Esophagus squamous epithelium (tissue), 5 donors: ENCODE measurements at regions not wholly inside any gene's neighbourhood (a gene's known extent, or its start where the extent isn't known, plus 50 kb on each side); places are given as distances from the start of the nearest gene placed in this dataset.

Experiments
- DNase-seq: peaks from one replicate; lab custom pipeline; 2025; lab: John Stamatoyannopoulos, UW
- H3K27ac ChIP-seq, 4 donors: fragments of 200-600 bp; sonication (generic); one replicate each; pipeline ENCODE4 v1.5.1; 2016 to 2019; ENCODE audit warnings: mild to moderate bottlenecking in 1 of 4
- H3K27me3 ChIP-seq, 4 donors: fragments of 200-600 bp; sonication (generic); 1 replicate in 3 of 4; 2 replicates in 1 of 4; pipeline versions ENCODE4 v1.5.1 to v1.6.0; 2017 to 2021; ENCODE audit warnings: antibody characterized with exemption in 1 of 4
- H3K36me3 ChIP-seq, 3 donors: fragments of 200-600 bp; sonication (generic); one replicate each; pipeline ENCODE4 v1.5.1; 2016 to 2019
- H3K4me1 ChIP-seq, 3 donors: fragments of 200-600 bp; sonication (generic); one replicate each; pipeline ENCODE4 v1.5.1; 2017 to 2019
- H3K4me3 ChIP-seq, 4 donors: fragments of 200-600 bp; sonication (generic); 1 replicate in 3 of 4; 2 replicates in 1 of 4; pipeline ENCODE4 v1.5.1; 2016 to 2019; ENCODE audit warnings: mild to moderate bottlenecking in 2 of 4, moderate library complexity in 1 of 4
- H3K9me3 ChIP-seq, 3 donors: fragments of 200-600 bp; sonication (generic); one replicate each; pipeline ENCODE4 v1.5.1; 2016 to 2019
- POLR2A ChIP-seq, 4 donors: fragments of 450-650 bp; IDR thresholded peaks; one replicate each; pipeline ENCODE4 v1.6.1; 2017; ENCODE audit warnings: antibody characterized with exemption in 4 of 4, mild to moderate bottlenecking in 4 of 4, moderate library complexity in 3 of 4
- WGBS, 2 donors: methylation state at CpG; one replicate each; pipeline ENCODE4 v1.1.5; 2018; 5-methylcytosine and 5-hydroxymethylcytosine counted together
- intact Hi-C: fragments of 100-400 bp; cut with DNase I; formaldehyde crosslinking; loops from one replicate; pipeline ENCODE4 v1.15.0; 2022
- TF ChIP-seq, protein P1 (sequence below), 6 experiments: fragments of 450-650 bp in 4 of 6; fragments of 200-600 bp in 2 of 6; sonication (generic) in 2 of 6; IDR thresholded peaks; one replicate each; pipeline ENCODE4 v1.5.1; 2016 to 2019; ENCODE audit warnings: antibody characterized with exemption in 6 of 6, mild to moderate bottlenecking in 4 of 6, moderate library complexity in 4 of 6
- donor health status: DM: yes; HTN: yes; CAD: no.

DNA sequence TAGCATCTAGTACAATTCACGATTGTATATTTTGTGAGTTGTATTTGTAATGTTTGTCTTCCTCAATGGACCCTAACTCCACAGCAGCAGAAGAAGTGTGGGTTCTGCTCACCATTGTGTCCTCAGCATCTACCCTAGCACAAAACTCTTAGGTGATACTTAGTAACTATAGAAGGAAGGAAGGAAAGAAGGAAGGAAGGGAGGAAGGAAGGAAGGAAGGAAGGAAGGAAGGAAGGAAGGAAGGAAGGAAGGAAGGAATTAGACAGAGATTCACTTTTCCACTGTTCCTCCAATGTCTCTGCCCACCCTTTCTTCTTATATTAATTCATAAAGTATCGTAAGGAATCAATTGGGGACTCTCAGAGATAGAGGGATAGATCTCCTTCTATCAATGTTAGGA lies 288.2 kb downstream of the NFIB start:
- TF ChIP-seq POLR2A (IDR thresholded peaks at IDR 0.05) = no peak
- TF ChIP-seq, protein P1, sequence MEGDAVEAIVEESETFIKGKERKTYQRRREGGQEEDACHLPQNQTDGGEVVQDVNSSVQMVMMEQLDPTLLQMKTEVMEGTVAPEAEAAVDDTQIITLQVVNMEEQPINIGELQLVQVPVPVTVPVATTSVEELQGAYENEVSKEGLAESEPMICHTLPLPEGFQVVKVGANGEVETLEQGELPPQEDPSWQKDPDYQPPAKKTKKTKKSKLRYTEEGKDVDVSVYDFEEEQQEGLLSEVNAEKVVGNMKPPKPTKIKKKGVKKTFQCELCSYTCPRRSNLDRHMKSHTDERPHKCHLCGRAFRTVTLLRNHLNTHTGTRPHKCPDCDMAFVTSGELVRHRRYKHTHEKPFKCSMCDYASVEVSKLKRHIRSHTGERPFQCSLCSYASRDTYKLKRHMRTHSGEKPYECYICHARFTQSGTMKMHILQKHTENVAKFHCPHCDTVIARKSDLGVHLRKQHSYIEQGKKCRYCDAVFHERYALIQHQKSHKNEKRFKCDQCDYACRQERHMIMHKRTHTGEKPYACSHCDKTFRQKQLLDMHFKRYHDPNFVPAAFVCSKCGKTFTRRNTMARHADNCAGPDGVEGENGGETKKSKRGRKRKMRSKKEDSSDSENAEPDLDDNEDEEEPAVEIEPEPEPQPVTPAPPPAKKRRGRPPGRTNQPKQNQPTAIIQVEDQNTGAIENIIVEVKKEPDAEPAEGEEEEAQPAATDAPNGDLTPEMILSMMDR (IDR thresholded peaks at IDR 0.05) = no peak
- Histone ChIP-seq H3K36me3 (no peaks in the 10 kb centered on the region), H3K4me1 (peaks cover 0 to 40% (median 11%) of the 10 kb centered on the region in 3 donors), H3K27me3 (no peaks in the 10 kb centered on the region), H3K27ac (no peak overlapping the region), H3K4me3 (no peak overlapping the region), H3K9me3 (no peaks in the 10 kb centered on the region)
- intact Hi-C loops = no loop called here
- DNase-seq = no peak
- 30 to 74% methylated on average over 2 of the region's 2 CpGs for WGBS, 2 donors

DNA sequence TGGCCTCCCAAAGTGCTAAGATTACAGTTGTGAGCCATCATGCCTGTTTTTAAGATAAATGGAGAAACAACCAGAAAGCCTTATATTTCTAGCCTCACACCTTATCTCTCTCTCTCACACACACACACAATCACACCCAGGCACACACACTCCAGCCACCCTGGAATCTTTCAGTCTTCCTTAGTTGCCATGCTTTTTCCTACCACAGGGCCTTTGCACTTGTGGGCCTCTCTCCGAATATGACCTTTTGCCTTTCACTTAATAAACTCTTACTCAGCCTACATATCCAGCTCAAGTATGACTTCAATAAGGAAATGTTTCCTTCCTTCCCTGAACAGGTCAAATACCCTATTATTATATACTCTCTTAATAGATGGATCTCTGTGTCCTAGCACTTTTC lies 290.7 kb downstream of the NFIB start:
- Histone ChIP-seq H3K4me1 (peaks cover 0 to 20% (median 5%) of the 10 kb centered on the region in 3 donors), H3K36me3 (no peaks in the 10 kb centered on the region), H3K27me3 (no peaks in the 10 kb centered on the region), H3K9me3 (no peaks in the 10 kb centered on the region), H3K4me3 (no peak overlapping the region), H3K27ac (no peak overlapping the region)
- DNase-seq = no peak
- intact Hi-C loops = no loop called here
- TF ChIP-seq, protein P1 (IDR thresholded peaks at IDR 0.05) = no peak
- WGBS, 2 donors = 82 to 90% methylated on average over 1 of the region's 1 CpG

DNA sequence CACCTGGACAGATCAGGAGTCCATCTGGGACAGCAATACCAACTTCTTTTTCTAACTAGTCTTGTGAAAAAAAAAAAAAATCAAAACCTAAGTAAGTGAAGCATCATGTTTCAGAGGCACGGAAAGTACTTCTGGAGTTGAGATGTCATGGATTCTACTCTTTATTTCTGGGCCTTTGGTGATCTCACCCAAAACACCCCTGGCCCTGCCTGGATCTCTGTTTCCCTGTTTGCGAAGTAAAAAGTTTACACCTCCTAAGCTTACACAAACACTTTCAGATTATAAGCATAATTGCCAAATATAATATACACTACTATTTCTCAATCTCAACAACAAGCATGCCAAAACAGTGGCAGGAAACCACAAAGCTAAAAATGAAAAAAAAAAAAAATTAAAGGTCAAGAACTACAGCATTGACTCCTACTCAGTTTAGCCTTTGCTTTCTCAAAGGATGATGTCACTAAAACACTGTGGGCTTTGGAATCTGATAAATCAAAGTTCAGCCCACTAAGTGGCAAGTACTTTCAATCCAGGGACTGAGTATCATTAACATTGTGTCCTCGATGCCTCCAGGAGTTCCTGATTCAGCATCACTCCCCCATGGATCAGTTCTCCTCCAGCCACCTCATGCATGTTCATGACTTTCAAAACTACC lies 291.9 kb downstream of the NFIB start:
- 52 to 67% methylated on average over 3 of the region's 3 CpGs for WGBS, 2 donors
- no peaks in the 10 kb centered on the region for H3K9me3 ChIP-seq
- H3K4me3 ChIP-seq = no peak overlapping the region
- TF ChIP-seq POLR2A (IDR thresholded peaks at IDR 0.05) = no peak
- TF ChIP-seq, protein P1 (IDR thresholded peaks at IDR 0.05) = no peak
- peaks cover 0 to 15% (median under 1%) of the 10 kb centered on the region in 3 donors for H3K4me1 ChIP-seq
- intact Hi-C loops = no loop called here
- DNase-seq = no peak
- no peaks in the 10 kb centered on the region for H3K27me3 ChIP-seq
- no peaks in the 10 kb centered on the region for H3K36me3 ChIP-seq
- H3K27ac ChIP-seq = no peak overlapping the region

DNA sequence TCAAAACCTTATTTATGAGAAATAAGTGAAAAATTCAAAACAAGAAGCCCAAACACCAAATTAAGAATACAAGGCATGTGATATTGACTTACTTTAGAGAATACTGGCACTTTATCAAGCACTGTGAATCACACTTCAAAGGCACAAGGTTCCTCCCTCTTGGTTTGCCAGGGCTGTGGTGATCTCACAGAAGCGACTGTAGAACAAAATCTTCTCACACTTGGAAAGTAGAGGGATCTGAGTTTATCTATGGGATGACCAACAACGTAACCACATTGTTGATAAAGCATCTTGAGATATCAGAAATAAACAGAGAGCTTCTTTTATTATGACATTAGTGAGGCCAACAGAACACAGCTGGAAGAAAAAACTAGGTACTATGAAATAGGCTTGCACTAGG lies 295.9 kb downstream of the NFIB start:
- TF ChIP-seq, protein P1 (IDR thresholded peaks at IDR 0.05) = no peak
- TF ChIP-seq POLR2A (IDR thresholded peaks at IDR 0.05) = no peak
- H3K4me1 ChIP-seq = peaks cover 0 to 9% (median 0%) of the 10 kb centered on the region in 3 donors
- H3K4me3 ChIP-seq = no peak overlapping the region
- H3K36me3 ChIP-seq = no peaks in the 10 kb centered on the region
- H3K27ac ChIP-seq = no peak overlapping the region
- H3K27me3 ChIP-seq = no peaks in the 10 kb centered on the region
- H3K9me3 ChIP-seq = no peaks in the 10 kb centered on the region
- 13% methylated on average over 2 of the region's 2 CpGs for WGBS, 2 donors
- no peak for DNase-seq
- intact Hi-C loops = no loop called here

DNA sequence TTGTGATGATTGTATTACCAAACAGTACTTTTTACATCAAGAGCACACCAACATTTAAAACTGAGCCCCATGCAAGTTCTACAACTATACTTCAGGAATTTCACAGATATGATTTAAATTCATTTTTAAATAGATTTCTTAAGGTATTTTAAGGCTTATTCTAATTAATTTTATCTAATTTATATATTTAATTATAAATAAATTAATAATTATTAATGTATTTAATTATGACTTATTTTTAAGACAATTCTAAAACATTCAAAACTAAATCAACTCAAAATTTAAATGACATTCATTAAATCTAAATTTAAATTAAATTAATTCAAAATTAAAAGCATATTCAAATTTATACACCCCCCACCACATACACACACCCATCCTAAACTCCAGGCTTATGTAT lies 299.2 kb downstream of the NFIB start:
- no peak for DNase-seq
- Histone ChIP-seq H3K4me1 (peaks cover 0 to 9% (median 0%) of the 10 kb centered on the region in 3 donors), H3K4me3 (no peak overlapping the region), H3K27me3 (no peaks in the 10 kb centered on the region), H3K27ac (no peak overlapping the region), H3K9me3 (no peaks in the 10 kb centered on the region), H3K36me3 (no peaks in the 10 kb centered on the region)
- no peak for TF ChIP-seq POLR2A (IDR thresholded peaks at IDR 0.05)
- TF ChIP-seq, protein P1 (IDR thresholded peaks at IDR 0.05) = no peak
- intact Hi-C loops = no loop called here
